ENCODE measurements at regions not wholly inside any gene's neighbourhood (a gene's known extent, or its start where the extent isn't known, plus 50 kb on each side); places are given as distances from the start of the nearest gene placed in this dataset.

DNA sequence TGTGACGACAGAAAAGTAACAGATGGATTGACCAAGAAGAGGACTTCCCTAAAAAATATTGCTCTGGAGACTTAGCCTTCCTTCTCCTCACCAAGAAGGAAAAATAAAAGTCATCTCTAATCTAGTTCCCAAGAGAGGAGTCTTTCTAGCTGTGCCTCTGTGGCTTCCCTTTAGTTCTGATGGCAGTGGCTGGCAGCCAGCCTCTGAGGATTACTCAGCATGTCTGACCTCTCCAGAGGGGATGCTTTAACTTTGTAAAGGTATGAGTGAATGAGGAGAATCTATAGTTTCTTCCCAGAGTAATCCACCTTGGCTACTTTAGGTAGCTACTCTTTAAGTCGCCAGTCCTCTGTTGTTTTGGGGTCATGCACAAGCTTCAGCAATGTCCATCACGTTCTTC, 163.9 kb upstream of the KIT start:
- TF ChIP-seq ZNF274 (IDR thresholded peaks at IDR 0.05; ENCODE audit: low read depth, low read length) (no peak), YY1 (IDR thresholded peaks at IDR 0.05; ENCODE audit: insufficient read depth, insufficient read length) (no peak)

Data from NT2/D1 (cell line).